ENCODE measurements at regions not wholly inside any gene's neighbourhood (a gene's known extent, or its start where the extent isn't known, plus 50 kb on each side); places are given as distances from the start of the nearest gene placed in this dataset.

DNA sequence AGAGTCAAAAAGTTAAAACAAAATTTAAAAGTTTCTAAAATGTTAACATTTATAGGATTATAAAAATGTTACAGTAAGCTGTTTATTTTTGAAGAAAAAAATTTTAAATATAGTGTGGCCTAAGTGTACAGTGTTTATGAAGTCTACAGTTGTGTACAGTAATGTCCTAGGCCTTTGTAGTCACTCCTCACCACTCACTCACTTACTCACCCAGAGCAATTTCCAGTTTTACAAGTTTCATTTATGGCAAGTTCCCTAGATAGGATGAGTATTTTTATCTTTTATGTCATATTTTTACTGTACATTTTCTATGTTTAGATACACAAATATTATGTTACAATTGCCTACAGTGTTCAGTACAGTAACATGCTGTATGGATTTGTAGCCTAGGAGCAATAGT lies 419.9 kb downstream of the ARL4A start:
- TF ChIP-seq, protein P1, sequence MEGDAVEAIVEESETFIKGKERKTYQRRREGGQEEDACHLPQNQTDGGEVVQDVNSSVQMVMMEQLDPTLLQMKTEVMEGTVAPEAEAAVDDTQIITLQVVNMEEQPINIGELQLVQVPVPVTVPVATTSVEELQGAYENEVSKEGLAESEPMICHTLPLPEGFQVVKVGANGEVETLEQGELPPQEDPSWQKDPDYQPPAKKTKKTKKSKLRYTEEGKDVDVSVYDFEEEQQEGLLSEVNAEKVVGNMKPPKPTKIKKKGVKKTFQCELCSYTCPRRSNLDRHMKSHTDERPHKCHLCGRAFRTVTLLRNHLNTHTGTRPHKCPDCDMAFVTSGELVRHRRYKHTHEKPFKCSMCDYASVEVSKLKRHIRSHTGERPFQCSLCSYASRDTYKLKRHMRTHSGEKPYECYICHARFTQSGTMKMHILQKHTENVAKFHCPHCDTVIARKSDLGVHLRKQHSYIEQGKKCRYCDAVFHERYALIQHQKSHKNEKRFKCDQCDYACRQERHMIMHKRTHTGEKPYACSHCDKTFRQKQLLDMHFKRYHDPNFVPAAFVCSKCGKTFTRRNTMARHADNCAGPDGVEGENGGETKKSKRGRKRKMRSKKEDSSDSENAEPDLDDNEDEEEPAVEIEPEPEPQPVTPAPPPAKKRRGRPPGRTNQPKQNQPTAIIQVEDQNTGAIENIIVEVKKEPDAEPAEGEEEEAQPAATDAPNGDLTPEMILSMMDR (IDR thresholded peaks at IDR 0.05; ENCODE audit: insufficient read depth, low read length, poor library complexity, severe bottlenecking): no peak
- TF ChIP-seq EZH2phosphoT487 (conservative IDR thresholded peaks at IDR 0.05; ENCODE audit: low read length): no peak

Measured in SU-DHL-6 (cell line).